GM06990 (cell line): ENCODE measurements at regions not wholly inside any gene's neighbourhood (a gene's known extent, or its start where the extent isn't known, plus 50 kb on each side); places are given as distances from the start of the nearest gene placed in this dataset.

Experiments
- DNase-seq: peaks from one replicate; pipeline ENCODE4 v3.0.0-alpha.2; 2011; ENCODE audit not compliant: insufficient read length; ENCODE audit errors: extremely low read depth
- H3K27me3 ChIP-seq: replicated peaks from 2 replicates; pipeline ENCODE4 v1.6.0; 2011; ENCODE audit warnings: low read length; ENCODE audit not compliant: control insufficient read depth, insufficient read depth
- H3K36me3 ChIP-seq: 2 replicates; pipeline ENCODE4 v1.5.1; 2011; ENCODE audit warnings: low read length; ENCODE audit not compliant: control insufficient read depth, insufficient read depth
- H3K4me3 ChIP-seq: replicated peaks from 2 replicates; pipeline ENCODE4 v1.5.1; 2011; ENCODE audit warnings: low read depth, mild to moderate bottlenecking, control low read depth, low read length
- CTCF ChIP-seq: IDR thresholded peaks from 2 replicates; pipeline ENCODE4 v1.5.1; 2011; ENCODE audit warnings: low read length, control low read depth, mild to moderate bottlenecking, inconsistent platforms; ENCODE audit not compliant: insufficient read depth, poor library complexity, severe bottlenecking

GRCh38 chr13:99816321-99816720, 155.2 kb downstream of the ZIC5 start:
- no peak overlapping the region for H3K4me3 ChIP-seq
- no peaks in the 10 kb centered on the region for H3K36me3 ChIP-seq
- H3K27me3 ChIP-seq, result no peaks in the 10 kb centered on the region
- no peak for DNase-seq
- no peak for TF ChIP-seq CTCF

GRCh38 chr13:99813336-99814095, 158.1 kb downstream of the ZIC5 start:
- DNase-seq, result no peak
- Histone ChIP-seq H3K27me3 (no peaks in the 10 kb centered on the region), H3K36me3 (no peaks in the 10 kb centered on the region), H3K4me3 (no peak overlapping the region)
- TF ChIP-seq CTCF, result no peak

DNA sequence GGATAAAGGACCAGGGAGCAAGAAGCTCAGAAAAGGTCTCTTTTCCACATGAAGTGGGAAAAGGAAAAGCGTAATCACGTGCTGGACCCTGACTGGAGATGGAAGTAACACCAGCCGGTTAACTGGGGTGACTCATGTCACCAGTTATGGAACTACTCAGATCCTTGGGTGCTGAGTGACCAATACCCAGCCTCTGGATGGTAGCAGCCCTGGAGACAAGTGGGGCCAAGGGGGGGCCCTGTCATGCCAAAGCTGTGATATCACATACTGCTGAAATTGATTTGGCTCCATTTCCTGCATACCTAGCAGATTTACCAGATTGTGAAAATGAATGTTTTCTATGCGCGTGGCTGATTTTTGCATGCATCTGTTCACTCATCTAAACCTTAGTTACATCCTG, 158.9 kb downstream of the ZIC5 start:
- TF ChIP-seq CTCF, result no peak
- no peaks in the 10 kb centered on the region for H3K36me3 ChIP-seq
- H3K4me3 ChIP-seq, result no peak overlapping the region
- no peaks in the 10 kb centered on the region for H3K27me3 ChIP-seq
- no peak for DNase-seq

DNA sequence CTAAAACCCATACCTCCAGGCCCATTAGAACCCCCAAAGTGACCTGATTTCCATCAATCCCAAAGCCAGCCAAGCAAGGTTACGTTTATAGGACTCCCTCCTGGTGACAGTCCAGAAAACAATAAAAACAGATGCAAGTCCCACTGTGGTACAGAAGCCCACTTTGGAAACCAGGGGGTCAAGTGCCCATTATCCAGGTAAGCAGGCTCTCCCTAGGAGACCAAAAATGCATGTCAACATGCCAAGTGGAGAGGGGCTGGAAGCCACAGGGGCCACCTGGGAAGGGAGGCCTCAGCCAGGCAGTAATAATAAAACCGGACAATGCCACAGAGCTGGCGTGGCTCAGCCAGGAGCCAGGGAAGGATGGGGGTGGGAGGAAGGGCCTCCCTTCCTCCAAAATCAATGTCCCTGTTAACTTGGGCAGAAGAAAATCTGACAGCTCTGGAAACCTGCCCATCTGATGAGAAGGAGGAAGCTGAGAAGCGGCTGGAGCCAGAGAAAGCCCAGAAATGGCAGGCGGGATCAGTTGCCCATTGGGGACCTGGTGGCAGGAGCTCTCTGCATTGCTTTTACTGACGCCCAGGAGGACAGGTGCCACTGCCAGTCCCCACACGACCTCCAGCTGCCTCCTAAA, 160.4 kb downstream of the ZIC5 start:
- no peak for DNase-seq
- H3K27me3 ChIP-seq, result no peaks in the 10 kb centered on the region
- H3K4me3 ChIP-seq, result no peak overlapping the region
- no peak for TF ChIP-seq CTCF
- no peaks in the 10 kb centered on the region for H3K36me3 ChIP-seq

DNA sequence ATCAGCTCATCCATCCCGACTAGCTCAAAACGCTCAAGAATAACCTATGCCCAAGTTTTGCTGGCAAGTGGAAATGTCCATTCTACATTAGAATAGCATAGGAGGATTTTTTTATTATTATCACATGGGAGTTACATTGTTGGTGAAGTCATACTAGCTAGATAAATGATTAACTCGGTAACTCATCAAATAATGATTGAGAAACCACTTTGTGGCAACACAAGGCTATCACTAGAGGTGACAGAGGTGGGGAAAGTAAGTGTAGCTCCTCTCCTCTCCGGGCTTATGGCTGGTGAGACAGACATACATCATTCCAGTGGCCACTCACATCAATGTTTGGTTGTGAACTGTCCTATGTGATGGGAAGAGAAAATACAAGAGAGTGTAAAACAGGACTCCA, 161.6 kb downstream of the ZIC5 start:
- no peak for TF ChIP-seq CTCF
- no peak for DNase-seq
- Histone ChIP-seq H3K4me3 (no peak overlapping the region), H3K27me3 (no peaks in the 10 kb centered on the region), H3K36me3 (no peaks in the 10 kb centered on the region)

DNA sequence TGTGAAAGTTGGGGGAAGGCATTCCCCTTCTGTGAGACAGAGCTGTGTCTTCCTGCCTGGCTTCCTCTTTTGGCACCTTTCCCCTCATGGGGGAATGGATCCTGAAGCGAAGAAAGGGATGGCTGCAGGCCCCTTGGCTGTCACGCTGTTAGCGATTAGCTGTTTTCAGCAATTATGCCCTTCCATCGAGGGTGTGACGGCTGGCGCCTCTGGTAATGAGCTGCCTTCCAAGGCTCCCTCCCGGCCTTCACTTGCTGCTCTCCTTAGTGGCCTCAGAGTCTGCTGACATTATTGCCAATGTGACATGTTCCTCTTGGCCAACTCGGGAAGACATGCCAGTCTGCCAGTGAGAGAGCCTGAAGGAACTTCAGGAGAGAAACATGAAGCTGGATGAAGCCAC, 162.1 kb downstream of the ZIC5 start:
- Histone ChIP-seq H3K27me3 (no peaks in the 10 kb centered on the region), H3K4me3 (no peak overlapping the region), H3K36me3 (no peaks in the 10 kb centered on the region)
- no peak for DNase-seq
- no peak for TF ChIP-seq CTCF
